H9 (cell line): ENCODE measurements at regions not wholly inside any gene's neighbourhood (a gene's known extent, or its start where the extent isn't known, plus 50 kb on each side); places are given as distances from the start of the nearest gene placed in this dataset.

Source experiments
- DNase-seq: peaks from one replicate; pipeline ENCODE4 v3.0.0-alpha.2; 2017
- H2AFZ ChIP-seq: one replicate; pipeline ENCODE4 v1.6.1; 2013; ENCODE audit warnings: mild to moderate bottlenecking, low read length, control low read depth, moderate library complexity
- H2AK5ac ChIP-seq: 2 replicates; pipeline ENCODE4 v1.6.1; 2013; ENCODE audit warnings: low read length, control low read depth, mixed read lengths; ENCODE audit not compliant: insufficient read length
- H2BK120ac ChIP-seq: one replicate; pipeline ENCODE4 v1.6.1; 2013; ENCODE audit warnings: low read depth, mild to moderate bottlenecking, low read length, control low read depth, inconsistent platforms; ENCODE audit not compliant: poor library complexity, severe bottlenecking
- H2BK12ac ChIP-seq: 2 replicates; pipeline ENCODE4 v1.6.1; 2013; ENCODE audit warnings: low read length, control low read depth, mixed read lengths, low read depth; ENCODE audit not compliant: insufficient read length
- H2BK15ac ChIP-seq: 2 replicates; pipeline ENCODE4 v1.6.1; 2013; ENCODE audit warnings: low read depth, low read length, control low read depth
- H2BK20ac ChIP-seq: one replicate; pipeline ENCODE4 v1.6.1; 2013; ENCODE audit warnings: low read depth, mild to moderate bottlenecking, low read length, control low read depth, inconsistent platforms; ENCODE audit not compliant: poor library complexity, severe bottlenecking
- H2BK5ac ChIP-seq: 2 replicates; pipeline ENCODE4 v1.6.1; 2013; ENCODE audit warnings: low read length, control low read depth, mixed read lengths; ENCODE audit not compliant: insufficient read length
- H3K14ac ChIP-seq: 2 replicates; pipeline ENCODE4 v1.6.1; 2013; ENCODE audit warnings: low read length, control low read depth; ENCODE audit not compliant: insufficient read depth
- H3K18ac ChIP-seq: 2 replicates; pipeline ENCODE4 v1.6.1; 2013; ENCODE audit warnings: low read depth, mild to moderate bottlenecking, mixed read lengths, low read length, control low read depth; ENCODE audit not compliant: insufficient read length
- H3K23ac ChIP-seq: 2 replicates; pipeline ENCODE4 v1.6.1; 2013; ENCODE audit warnings: low read length, control low read depth, mixed read lengths, low read depth; ENCODE audit not compliant: insufficient read length
- H3K23me2 ChIP-seq: 2 replicates; pipeline ENCODE4 v1.6.1; 2013; ENCODE audit warnings: low read depth, mild to moderate bottlenecking, mixed read lengths, low read length, control low read depth; ENCODE audit not compliant: insufficient read length, poor library complexity, severe bottlenecking
- H3K27ac ChIP-seq: 2 replicates; pipeline ENCODE4 v1.5.1; 2013; ENCODE audit warnings: low read length, control low read depth, mixed read lengths, low read depth; ENCODE audit not compliant: insufficient read length
- H3K27me3 ChIP-seq: 2 replicates; pipeline ENCODE4 v1.6.1; 2013; ENCODE audit warnings: low read length, control low read depth, inconsistent platforms; ENCODE audit not compliant: insufficient read depth
- H3K4ac ChIP-seq: 2 replicates; pipeline ENCODE4 v1.6.1; 2013; ENCODE audit warnings: low read depth, mild to moderate bottlenecking, control low read depth, inconsistent platforms, low read length, moderate library complexity
- H3K4me1 ChIP-seq: 2 replicates; pipeline ENCODE4 v1.6.1; 2013; ENCODE audit warnings: low read length, control low read depth, inconsistent platforms; ENCODE audit not compliant: insufficient read depth
- H3K4me2 ChIP-seq: 2 replicates; pipeline ENCODE4 v1.6.1; 2013; ENCODE audit warnings: low read length, control low read depth, mixed read lengths; ENCODE audit not compliant: insufficient read length, insufficient read depth
- H3K56ac ChIP-seq: 2 replicates; pipeline ENCODE4 v1.6.1; 2013; ENCODE audit warnings: low read depth, mild to moderate bottlenecking, mixed read lengths, low read length, control low read depth; ENCODE audit not compliant: insufficient read length
- H3K79me1 ChIP-seq: 2 replicates; pipeline ENCODE4 v1.6.1; 2013; ENCODE audit warnings: low read depth, mild to moderate bottlenecking, moderate library complexity, low read length, control low read depth, inconsistent platforms; ENCODE audit not compliant: insufficient read depth, poor library complexity, severe bottlenecking
- H3K79me2 ChIP-seq: 2 replicates; pipeline ENCODE4 v1.6.1; 2013; ENCODE audit warnings: low read length, control low read depth, inconsistent platforms; ENCODE audit not compliant: insufficient read depth
- H3K9ac ChIP-seq: 2 replicates; pipeline ENCODE4 v1.6.1; 2013; ENCODE audit warnings: low read length, control low read depth, mixed read lengths; ENCODE audit not compliant: insufficient read length; ENCODE audit errors: extremely low read depth
- H3K9me3 ChIP-seq: one replicate; pipeline ENCODE4 v1.6.1; 2013; ENCODE audit warnings: low read depth, low read length, inconsistent platforms; ENCODE audit not compliant: control insufficient read depth
- H3T11ph ChIP-seq: one replicate; pipeline ENCODE4 v1.6.1; 2013; ENCODE audit warnings: mild to moderate bottlenecking, low read length, control low read depth, inconsistent platforms
- H4K20me1 ChIP-seq: one replicate; pipeline ENCODE4 v1.6.1; 2013; ENCODE audit not compliant: control insufficient read depth, insufficient read length, insufficient read depth
- H4K5ac ChIP-seq: 2 replicates; pipeline ENCODE4 v1.6.1; 2013; ENCODE audit warnings: low read depth, mild to moderate bottlenecking, mixed read lengths, low read length, control low read depth; ENCODE audit not compliant: insufficient read length
- H4K8ac ChIP-seq: replicated peaks from 2 replicates; pipeline ENCODE4 v1.6.1; 2013; ENCODE audit warnings: low read length, control low read depth, mixed read lengths, low read depth; ENCODE audit not compliant: insufficient read length
- H4K91ac ChIP-seq: 2 replicates; pipeline ENCODE4 v1.6.1; 2013; ENCODE audit warnings: low read depth, mild to moderate bottlenecking, moderate library complexity, mixed read lengths, low read length, control low read depth; ENCODE audit not compliant: insufficient read length
- H3K27ac Mint-ChIP-seq, 3 experiments: 2 replicates in 2 of 3; 3 replicates in 1 of 3; pipeline ENCODE4 v1.8.0; 2020 to 2021; ENCODE audit warnings: mixed read lengths in 3 of 3, mild to moderate bottlenecking in 1 of 3, moderate library complexity in 1 of 3
- H3K27me3 Mint-ChIP-seq: 2 replicates; pipeline ENCODE4 v1.8.0; 2021; ENCODE audit warnings: low read depth, mild to moderate bottlenecking, moderate library complexity, mixed read lengths
- H3K36me3 Mint-ChIP-seq, 3 experiments: 2 replicates in 2 of 3; 3 replicates in 1 of 3; pipeline ENCODE4 v1.8.0; 2020 to 2021; ENCODE audit warnings: low read depth in 3 of 3, mixed read lengths in 3 of 3; ENCODE audit not compliant: insufficient read depth in 1 of 3
- H3K4me1 Mint-ChIP-seq, 2 experiments: 2 replicates each; pipeline ENCODE4 v1.8.0; 2020; ENCODE audit warnings: mixed read lengths in 2 of 2
- H3K4me3 Mint-ChIP-seq, 2 experiments: 2 replicates in 1 of 2; 3 replicates in 1 of 2; pipeline ENCODE4 v1.8.0; 2020 to 2021; ENCODE audit warnings: mild to moderate bottlenecking in 2 of 2, mixed read lengths in 2 of 2, moderate library complexity in 1 of 2
- H3K9me3 Mint-ChIP-seq, 2 experiments: 2 replicates in 1 of 2; 3 replicates in 1 of 2; pipeline ENCODE4 v1.8.0; 2020; ENCODE audit warnings: mild to moderate bottlenecking in 2 of 2, mixed read lengths in 2 of 2, moderate library complexity in 1 of 2
- CTCF ChIP-seq: fragments of 200-600 bp; sonication (generic); conservative IDR thresholded peaks from 3 replicates; pipeline ENCODE4 v1.8.0; 2021; ENCODE audit warnings: antibody characterized with exemption, mild to moderate bottlenecking
- WGBS: extraction: QIAGEN DNeasy Blood & Tissue Kit; methylation state at CpG from one replicate; pipeline ENCODE4 v1.1.7; 2013; ENCODE audit warnings: missing lambda C conversion rate, low lambda C conversion rate, mixed read lengths; ENCODE audit not compliant: insufficient read length; ENCODE audit errors: extremely low coverage; 5-methylcytosine and 5-hydroxymethylcytosine counted together

GRCh38 chr10:89869592-89870156 lies 168.3 kb downstream of the KIF20B start:
- no peak overlapping the region for H3T11ph ChIP-seq
- no peak overlapping the region for H2BK15ac ChIP-seq
- H3K27ac ChIP-seq = no peak overlapping the region
- H3K4ac ChIP-seq = no peak overlapping the region
- no peaks in the 10 kb centered on the region for H3K79me2 ChIP-seq
- TF ChIP-seq CTCF = no peak
- no peaks in the 10 kb centered on the region for H3K23me2 ChIP-seq
- H2BK5ac ChIP-seq = no peak overlapping the region
- peaks cover 0 to 4% of the 10 kb centered on the region in 2 experiments; a peak in 1 of 5 replicates for H3K9me3 Mint-ChIP-seq
- H3K27me3 Mint-ChIP-seq = no peaks in the 10 kb centered on the region; the same call in none of the 2 replicates
- no peak overlapping the region for H3K4me2 ChIP-seq
- no peaks in the 10 kb centered on the region for H4K20me1 ChIP-seq
- H3K14ac ChIP-seq = no peak overlapping the region
- no peak overlapping the region for H2AK5ac ChIP-seq
- H2BK120ac ChIP-seq = no peak overlapping the region
- H3K4me3 Mint-ChIP-seq = no peak overlapping the region
- H3K56ac ChIP-seq = no peak overlapping the region
- no peak overlapping the region for H4K5ac ChIP-seq
- H4K91ac ChIP-seq = no peak overlapping the region
- peaks cover 8 to 17% of the 10 kb centered on the region in 2 experiments for H3K4me1 Mint-ChIP-seq
- no peak overlapping the region for H3K9ac ChIP-seq
- no peak overlapping the region for H3K18ac ChIP-seq
- no peaks in the 10 kb centered on the region for H3K9me3 ChIP-seq
- H3K79me1 ChIP-seq = no peaks in the 10 kb centered on the region
- DNase-seq = no peak
- no peak overlapping the region for H4K8ac ChIP-seq
- no peak overlapping the region for H2AFZ ChIP-seq
- H3K36me3 Mint-ChIP-seq = no peaks in the 10 kb centered on the region
- no peak overlapping the region for H2BK20ac ChIP-seq
- no peak overlapping the region for H2BK12ac ChIP-seq
- H3K23ac ChIP-seq = no peak overlapping the region
- no peaks in the 10 kb centered on the region for H3K4me1 ChIP-seq
- WGBS = no CpG with 5 or more reads among the region's 2 CpGs
- H3K27ac Mint-ChIP-seq = no peak overlapping the region
- H3K27me3 ChIP-seq = no peaks in the 10 kb centered on the region
